ENCODE measurements at regions not wholly inside any gene's neighbourhood (a gene's known extent, or its start where the extent isn't known, plus 50 kb on each side); places are given as distances from the start of the nearest gene placed in this dataset.

DNA sequence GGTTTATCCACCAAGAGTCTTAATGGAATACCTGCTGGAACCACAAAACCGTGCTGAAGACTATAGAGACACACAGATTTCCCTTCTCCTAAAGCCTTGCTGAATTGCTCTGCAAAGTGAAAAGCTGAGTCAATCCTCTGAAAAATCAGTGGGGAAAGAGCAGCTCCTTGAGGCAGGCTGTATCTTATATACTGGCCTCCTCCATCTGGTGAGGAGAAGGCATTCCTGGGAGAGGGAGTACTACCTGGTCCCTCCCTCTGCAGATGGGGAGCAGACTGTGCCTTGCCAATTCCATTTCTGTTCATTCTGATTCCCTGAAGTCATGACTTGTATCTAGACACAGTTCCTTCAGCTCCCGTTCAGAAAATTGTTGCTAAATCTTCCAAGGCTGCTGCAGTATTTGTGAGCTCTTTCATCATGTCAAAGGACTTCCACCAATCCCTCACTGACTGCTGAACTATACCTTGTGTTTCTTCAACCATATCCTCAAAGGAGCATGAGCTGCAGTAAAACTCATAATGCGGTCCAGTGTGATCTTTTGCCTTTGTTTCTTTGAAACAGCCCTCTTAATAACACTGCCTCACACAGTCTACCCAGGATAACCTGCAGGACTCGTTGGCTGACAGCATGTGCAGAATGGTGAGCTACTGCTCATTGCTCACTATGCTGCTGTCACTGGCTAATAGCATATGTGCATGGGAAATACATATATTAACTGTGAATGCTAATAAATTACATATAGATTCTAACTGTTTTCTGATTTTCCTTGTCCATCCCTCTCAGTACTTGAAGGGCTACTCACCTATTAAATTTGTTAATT is 84.5 kb downstream of the FOXD1 start:
- peak; percentile 72 for ATAC-seq
- TF ChIP-seq ISL1 (CRISPR knock-in tag; IDR thresholded peaks at IDR 0.05) (no peak), ZNF565 (CRISPR knock-in tag; conservative IDR thresholded peaks at IDR 0.05; ENCODE audit: low read depth) (no peak), ARNTL (CRISPR knock-in tag; IDR thresholded peaks at IDR 0.05; ENCODE audit: borderline replicate concordance, low read depth) (no peak), CSDC2 (CRISPR knock-in tag; IDR thresholded peaks at IDR 0.05) (no peak)

GRCh38 chr5:73359395-73359794 is 89.2 kb downstream of the FOXD1 start:
- no peak for TF ChIP-seq TSHZ2 (CRISPR knock-in tag; IDR thresholded peaks at IDR 0.05)
- ATAC-seq = no peak

- TF ChIP-seq TOX (CRISPR knock-in tag; IDR thresholded peaks at IDR 0.05; ENCODE audit: borderline replicate concordance) = no peak
- TF ChIP-seq TSHZ2 (CRISPR knock-in tag; IDR thresholded peaks at IDR 0.05) = no peak
- no peak for TF ChIP-seq ZFP3 (CRISPR knock-in tag; IDR thresholded peaks at IDR 0.05)
- no peak for TF ChIP-seq CSDC2 (CRISPR knock-in tag; IDR thresholded peaks at IDR 0.05)
- TF ChIP-seq CSRNP3 (CRISPR knock-in tag; IDR thresholded peaks at IDR 0.05) = no peak
- no peak for TF ChIP-seq ZFP30 (CRISPR knock-in tag; IDR thresholded peaks at IDR 0.05)
- TF ChIP-seq, protein P1, sequence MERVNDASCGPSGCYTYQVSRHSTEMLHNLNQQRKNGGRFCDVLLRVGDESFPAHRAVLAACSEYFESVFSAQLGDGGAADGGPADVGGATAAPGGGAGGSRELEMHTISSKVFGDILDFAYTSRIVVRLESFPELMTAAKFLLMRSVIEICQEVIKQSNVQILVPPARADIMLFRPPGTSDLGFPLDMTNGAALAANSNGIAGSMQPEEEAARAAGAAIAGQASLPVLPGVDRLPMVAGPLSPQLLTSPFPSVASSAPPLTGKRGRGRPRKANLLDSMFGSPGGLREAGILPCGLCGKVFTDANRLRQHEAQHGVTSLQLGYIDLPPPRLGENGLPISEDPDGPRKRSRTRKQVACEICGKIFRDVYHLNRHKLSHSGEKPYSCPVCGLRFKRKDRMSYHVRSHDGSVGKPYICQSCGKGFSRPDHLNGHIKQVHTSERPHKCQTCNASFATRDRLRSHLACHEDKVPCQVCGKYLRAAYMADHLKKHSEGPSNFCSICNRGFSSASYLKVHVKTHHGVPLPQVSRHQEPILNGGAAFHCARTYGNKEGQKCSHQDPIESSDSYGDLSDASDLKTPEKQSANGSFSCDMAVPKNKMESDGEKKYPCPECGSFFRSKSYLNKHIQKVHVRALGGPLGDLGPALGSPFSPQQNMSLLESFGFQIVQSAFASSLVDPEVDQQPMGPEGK (CRISPR knock-in tag; IDR thresholded peaks at IDR 0.05; ENCODE audit: borderline replicate concordance) = no peak
- no peak for TF ChIP-seq ZNF565 (CRISPR knock-in tag; conservative IDR thresholded peaks at IDR 0.05; ENCODE audit: low read depth)
- no peak for ATAC-seq
These were observed 90.2 kb downstream of the FOXD1 start for GRCh38 chr5:73358366-73358765.

DNA sequence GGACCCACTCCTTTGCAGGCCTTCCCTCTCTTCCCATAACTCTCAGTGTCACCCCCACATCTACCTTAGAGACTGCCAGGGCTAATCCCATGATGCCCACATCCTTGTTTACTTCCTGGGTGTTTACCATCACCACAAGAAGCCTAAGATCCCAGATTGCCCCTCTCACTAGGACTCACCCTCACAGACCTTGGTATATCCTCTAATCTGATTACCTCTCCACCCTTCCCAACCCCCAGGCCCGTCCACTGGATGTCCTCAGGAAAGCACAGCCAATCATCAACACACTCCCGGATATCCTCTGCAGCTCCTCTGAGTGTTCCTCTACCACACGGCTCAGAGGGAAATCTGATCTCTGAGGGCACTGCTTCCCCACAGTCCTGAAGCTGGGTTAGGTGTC is 91.0 kb downstream of the FOXD1 start:
- ATAC-seq = no peak
- TF ChIP-seq ZNF70 (CRISPR knock-in tag; IDR thresholded peaks at IDR 0.05) (no peak), POU6F1 (CRISPR knock-in tag; IDR thresholded peaks at IDR 0.05; ENCODE audit: borderline replicate concordance, low read depth) (no peak), ZC3H10 (CRISPR knock-in tag; IDR thresholded peaks at IDR 0.05) (no peak), ZNF8 (CRISPR knock-in tag; IDR thresholded peaks at IDR 0.05) (no peak), ISL1 (CRISPR knock-in tag; IDR thresholded peaks at IDR 0.05) (no peak), ESRRG (CRISPR knock-in tag; IDR thresholded peaks at IDR 0.05) (no peak)
- TF ChIP-seq, protein P1 (CRISPR knock-in tag; IDR thresholded peaks at IDR 0.05; ENCODE audit: borderline replicate concordance) = no peak
- TF ChIP-seq, protein P2, sequence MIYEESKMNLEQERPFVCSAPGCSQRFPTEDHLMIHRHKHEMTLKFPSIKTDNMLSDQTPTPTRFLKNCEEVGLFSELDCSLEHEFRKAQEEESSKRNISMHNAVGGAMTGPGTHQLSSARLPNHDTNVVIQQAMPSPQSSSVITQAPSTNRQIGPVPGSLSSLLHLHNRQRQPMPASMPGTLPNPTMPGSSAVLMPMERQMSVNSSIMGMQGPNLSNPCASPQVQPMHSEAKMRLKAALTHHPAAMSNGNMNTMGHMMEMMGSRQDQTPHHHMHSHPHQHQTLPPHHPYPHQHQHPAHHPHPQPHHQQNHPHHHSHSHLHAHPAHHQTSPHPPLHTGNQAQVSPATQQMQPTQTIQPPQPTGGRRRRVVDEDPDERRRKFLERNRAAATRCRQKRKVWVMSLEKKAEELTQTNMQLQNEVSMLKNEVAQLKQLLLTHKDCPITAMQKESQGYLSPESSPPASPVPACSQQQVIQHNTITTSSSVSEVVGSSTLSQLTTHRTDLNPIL (CRISPR knock-in tag; IDR thresholded peaks at IDR 0.05; ENCODE audit: low read depth) = no peak
